GM12878 (cell line): ENCODE measurements at regions not wholly inside any gene's neighbourhood (a gene's known extent, or its start where the extent isn't known, plus 50 kb on each side); places are given as distances from the start of the nearest gene placed in this dataset.
A peak's percentile ranks its signal among the peaks of the same experiment; 100 is the strongest.

Experiments used
- ATAC-seq: fragments of 200-7000 bp; cut with Tn5 transposase; 3 replicates; pipeline ENCODE4 v1.9.1; 2020; ENCODE audit warnings: mild to moderate bottlenecking, moderate library complexity
- BruUV-seq: library from RNA; stranded (reverse); fragments of 400-500 nt; replicated peaks from 2 replicates; lab custom pipeline; 2021; lab: Mats Ljungman, UMichigan
- CTCF ChIA-PET: fragments of 300-600 bp; sonication (Branson Sonifier 250); formaldehyde crosslinking; extraction: SDS; loops from one replicate; lab custom pipeline; 2021; ENCODE audit warnings: inconsistent platforms; lab: Yijun Ruan, JAX
- POLR2A ChIA-PET: fragments of 350-600 bp; formaldehyde crosslinking; extraction: SDS; loops from one replicate; lab custom pipeline; 2021; ENCODE audit warnings: inconsistent platforms; lab: Charles Lee
- RAD21 ChIA-PET: fragments of 300-600 bp; sonication (Branson Sonifier 250); formaldehyde crosslinking; loops from one replicate; lab custom pipeline; 2023; ENCODE audit warnings: antibody characterized with exemption; ENCODE audit not compliant: unreplicated experiment; lab: Charles Lee
- SMC1A ChIA-PET: fragments of 300-600 bp; sonication (Branson Sonifier 250); formaldehyde crosslinking; loops from one replicate; lab custom pipeline; 2023; ENCODE audit not compliant: unreplicated experiment, uncharacterized antibody; lab: Charles Lee
- DNase-seq: peaks from one replicate; pipeline ENCODE4 v3.0.0-alpha.2; 2011; ENCODE audit warnings: low read depth, low spot score
- FAIRE-seq: peaks from 3 replicates; lab custom pipeline; 2011; peaks lifted over from hg19 to GRCh38; lab: Jason Lieb, UNC
- H2AFZ ChIP-seq: 2 replicates; pipeline ENCODE4 v1.6.0; 2011; ENCODE audit warnings: low read depth, low read length, control low read depth; ENCODE audit not compliant: control insufficient read depth
- H3K27ac ChIP-seq: 2 replicates; pipeline ENCODE4 v1.5.1; 2011; ENCODE audit warnings: control low read depth; ENCODE audit not compliant: control insufficient read depth, insufficient read depth
- H3K27me3 ChIP-seq, 2 experiments: replicated peaks in 1 of 2; 2 replicates each; pipeline versions ENCODE4 v1.6.0 to v1.6.1; 2011; ENCODE audit warnings: low read length in 1 of 2; ENCODE audit not compliant: control insufficient read depth in 2 of 2, insufficient read depth in 2 of 2
- H3K36me3 ChIP-seq, 2 experiments: 2 replicates each; pipeline ENCODE4 v1.5.1; 2011; ENCODE audit warnings: low read length in 1 of 2; ENCODE audit not compliant: control insufficient read depth in 2 of 2, insufficient read depth in 2 of 2
- H3K4me1 ChIP-seq: 2 replicates; pipeline ENCODE4 v1.6.1; 2011; ENCODE audit warnings: mild to moderate bottlenecking, low read length, moderate library complexity, mixed read lengths; ENCODE audit not compliant: control insufficient read depth, insufficient read depth
- H3K4me2 ChIP-seq: 2 replicates; pipeline ENCODE4 v1.6.0; 2011; ENCODE audit warnings: control low read depth; ENCODE audit not compliant: control insufficient read depth, insufficient read depth
- H3K4me3 ChIP-seq: fragments of 200-600 bp; sonication (generic); 2 replicates; pipeline ENCODE4 v1.5.1; 2016
- H3K79me2 ChIP-seq: 2 replicates; pipeline ENCODE4 v1.6.0; 2011; ENCODE audit warnings: low read length; ENCODE audit not compliant: control insufficient read depth, insufficient read depth
- H3K9ac ChIP-seq: 2 replicates; pipeline ENCODE4 v1.8.0; 2011; ENCODE audit warnings: low read length, control low read depth, mixed read lengths; ENCODE audit not compliant: control insufficient read depth, insufficient read depth
- H3K9me3 ChIP-seq: replicated peaks from 3 replicates; pipeline ENCODE4 v1.5.1; 2011; ENCODE audit warnings: mild to moderate bottlenecking, low read length; ENCODE audit not compliant: control insufficient read depth, insufficient read depth
- H4K20me1 ChIP-seq: 2 replicates; pipeline ENCODE4 v1.6.0; 2011; ENCODE audit not compliant: control insufficient read depth, insufficient read depth
- ATF7 ChIP-seq: fragments of 450-650 bp; IDR thresholded peaks from 2 replicates; pipeline ENCODE4 v1.6.1; 2016; ENCODE audit warnings: low read depth, mild to moderate bottlenecking
- CHD2 ChIP-seq: IDR thresholded peaks from 2 replicates; pipeline ENCODE4 v1.6.1; 2011; ENCODE audit warnings: low read depth, low read length, improper control_type of control experiment, borderline replicate concordance
- ETV6 ChIP-seq, 2 experiments: fragments of 450-650 bp in 1 of 2; IDR thresholded peaks in 1 of 2; conservative IDR thresholded peaks in 1 of 2; 2 replicates each; pipeline ENCODE4 v1.6.1; 2014; ENCODE audit warnings: antibody characterized with exemption in 1 of 2, borderline replicate concordance in 1 of 2, low read depth in 1 of 2, mild to moderate bottlenecking in 1 of 2, moderate library complexity in 1 of 2
- HDGF ChIP-seq: fragments of 450-650 bp; IDR thresholded peaks from 2 replicates; pipeline ENCODE4 v1.6.1; 2016; ENCODE audit warnings: antibody characterized with exemption
- IKZF1 ChIP-seq: fragments of 450-650 bp; conservative IDR thresholded peaks from 2 replicates; pipeline ENCODE4 v1.6.1; 2017; ENCODE audit warnings: antibody characterized with exemption, mild to moderate bottlenecking
- IKZF2 ChIP-seq, 2 experiments: fragments of 450-650 bp; IDR thresholded peaks; 2 replicates each; pipeline ENCODE4 v1.6.1; 2017; ENCODE audit warnings: mild to moderate bottlenecking in 2 of 2, moderate library complexity in 2 of 2
- LARP7 ChIP-seq: fragments of 450-650 bp; IDR thresholded peaks from 2 replicates; pipeline ENCODE4 v1.6.1; 2017; ENCODE audit warnings: mild to moderate bottlenecking
- MXI1 ChIP-seq: fragments of 150-350 bp; IDR thresholded peaks from 2 replicates; pipeline ENCODE4 v1.6.1; 2011; ENCODE audit warnings: low read depth, mild to moderate bottlenecking, inconsistent platforms, low read length, improper control_type of control experiment
- NBN ChIP-seq: fragments of 450-650 bp; IDR thresholded peaks from 2 replicates; pipeline ENCODE4 v1.6.1; 2016
- RAD51 ChIP-seq: fragments of 450-650 bp; IDR thresholded peaks from 2 replicates; pipeline ENCODE4 v1.6.1; 2016; ENCODE audit warnings: moderate library complexity, mild to moderate bottlenecking, inconsistent platforms
- YBX1 ChIP-seq: fragments of 450-650 bp; IDR thresholded peaks from 2 replicates; pipeline ENCODE4 v1.6.1; 2016; ENCODE audit warnings: antibody characterized with exemption
- ZNF687 ChIP-seq: fragments of 450-650 bp; IDR thresholded peaks from 2 replicates; pipeline ENCODE4 v1.6.1; 2017; ENCODE audit warnings: mild to moderate bottlenecking, moderate library complexity
- ZSCAN29 ChIP-seq: fragments of 450-650 bp; IDR thresholded peaks from 2 replicates; pipeline ENCODE4 v1.6.1; 2017; ENCODE audit warnings: mild to moderate bottlenecking, moderate library complexity
- in situ Hi-C: fragments of 300-500 bp; cut with MboI; formaldehyde crosslinking; loops from 9 replicates; pipeline ENCODE4 v1.14.3; 2018; ENCODE audit warnings: mixed read lengths
- intact Hi-C: fragments of 100-400 bp; cut with micrococcal nuclease; formaldehyde crosslinking; loops from one replicate; pipeline ENCODE4 v1.14.2; 2022; ENCODE audit not compliant: unreplicated experiment

GRCh38 chr7:25966469-25966868 is 185.5 kb upstream of the NFE2L3 start:
- no peak for DNase-seq
- no peaks in the 10 kb centered on the region for H3K27me3 ChIP-seq
- H2AFZ ChIP-seq: no peak overlapping the region
- no peaks in the 10 kb centered on the region for H3K36me3 ChIP-seq
- no peak overlapping the region for H3K9ac ChIP-seq
- no peaks in the 10 kb centered on the region for H3K79me2 ChIP-seq
- POLR2A ChIA-PET: interaction anchor here (1.4 to 3.9 kb wide), 5 partner anchors 18 to 235 kb away, joined by 3 to 23 read pairs (median 7); partner anchors contain the start of genes CBX3, HNRNPA2B1 and NFE2L3
- SMC1A ChIA-PET: interaction anchor here (0.7 to 7.9 kb wide), 7 partner anchors 17 to 288 kb away, joined by 3 to 132 read pairs (median 3); no protein-coding TSS in a partner anchor
- BruUV-seq: no TSS peak
- RAD21 ChIA-PET: interaction anchor here (1.2 to 3.3 kb wide), 6 partner anchors 15 to 1117 kb away, joined by 3 to 46 read pairs (median 6); no protein-coding TSS in a partner anchor
- no peak for FAIRE-seq
- no peaks in the 10 kb centered on the region for H4K20me1 ChIP-seq
- H3K4me1 ChIP-seq: peaks cover 63% of the 10 kb centered on the region
- no peak for ATAC-seq
- peak overlapping the region; percentile 91 for H3K27ac ChIP-seq
- H3K4me3 ChIP-seq: no peak overlapping the region
- TF ChIP-seq HDGF (peak; percentile 91), ATF7 (no peak), NBN (0 out of 2 replicates have a peak, but pooled peaks have one; percentile 20), ZSCAN29 (no peak), IKZF2 (IDR thresholded peaks at IDR 0.05) (peak in 1 of 2 experiments; percentile 17; a peak in 1 of 4 replicates), MXI1 (no peak), ETV6 (conservative IDR thresholded peaks at IDR 0.05 in 1 of 2, IDR thresholded peaks at IDR 0.05 in 1 of 2; ENCODE audit: borderline replicate concordance in 1 of 2, low read depth in 1 of 2) (no peak), ZNF687 (no peak), IKZF1 (no peak), CHD2 (no peak), RAD51 (no peak), LARP7 (no peak), YBX1 (peak; percentile 59; the same call in 1 of the 2 replicates)
- in situ Hi-C loops (loop anchor here (5.0 to 25.0 kb wide), 2 partner anchors 231 to 1054 kb away; no protein-coding TSS in a partner anchor), intact Hi-C loops (loop anchor here (5.0 kb wide), 4 partner anchors 191 to 896 kb away; partner anchors contain the start of genes SKAP2 and SNX10)
- CTCF ChIA-PET: interaction anchor here (1.6 to 6.3 kb wide), 4 partner anchors 15 to 96 kb away, joined by 6 to 83 read pairs (median 10); no protein-coding TSS in a partner anchor
- H3K4me2 ChIP-seq: peak overlapping the region; percentile 70
- H3K9me3 ChIP-seq: no peaks in the 10 kb centered on the region
